SK-N-MC (cell line): ENCODE measurements at regions not wholly inside any gene's neighbourhood (a gene's known extent, or its start where the extent isn't known, plus 50 kb on each side); places are given as distances from the start of the nearest gene placed in this dataset.

ENCODE experiments used
- DNase-seq: peaks from one replicate; pipeline ENCODE4 v3.0.0-alpha.2; 2011; ENCODE audit warnings: low read depth, low spot score
- H3K27ac ChIP-seq: fragments of 200-600 bp; sonication (generic); 2 replicates; pipeline ENCODE4 v1.5.1; 2016; ENCODE audit warnings: mixed run types
- H3K36me3 ChIP-seq: fragments of 200-600 bp; sonication (generic); 2 replicates; pipeline ENCODE4 v1.6.1; 2017; ENCODE audit warnings: antibody characterized with exemption, low read length, mixed read lengths; ENCODE audit not compliant: insufficient read depth
- H3K4me3 ChIP-seq: fragments of 200-600 bp; sonication (generic); 2 replicates; pipeline ENCODE4 v1.5.1; 2016
- H3K9ac ChIP-seq: fragments of 200-600 bp; sonication (generic); 2 replicates; pipeline ENCODE4 v1.8.0; 2017; ENCODE audit warnings: mixed run types, mixed read lengths; ENCODE audit not compliant: insufficient read length
- H3K9me3 ChIP-seq: fragments of 200-600 bp; sonication (generic); 2 replicates; pipeline ENCODE4 v1.6.1; 2017; ENCODE audit warnings: low read depth, mild to moderate bottlenecking, antibody characterized with exemption, low read length, moderate library complexity, mixed read lengths
- EZH2 ChIP-seq: fragments of 200-600 bp; sonication (generic); IDR thresholded peaks from one replicate; pipeline ENCODE4 v1.6.1; 2017; ENCODE audit warnings: antibody characterized with exemption
- FOXP2 ChIP-seq: optimal IDR thresholded peaks from 2 replicates; pipeline ENCODE3; 2011; ENCODE audit warnings: mild to moderate bottlenecking, moderate library complexity; ENCODE audit not compliant: insufficient read depth; ENCODE audit errors: extremely low read length, control extremely low read depth
- POLR2AphosphoS5 ChIP-seq: IDR thresholded peaks from 2 replicates; pipeline ENCODE4 v1.6.1; 2012; ENCODE audit warnings: mild to moderate bottlenecking, low read depth, low read length, borderline replicate concordance

DNA sequence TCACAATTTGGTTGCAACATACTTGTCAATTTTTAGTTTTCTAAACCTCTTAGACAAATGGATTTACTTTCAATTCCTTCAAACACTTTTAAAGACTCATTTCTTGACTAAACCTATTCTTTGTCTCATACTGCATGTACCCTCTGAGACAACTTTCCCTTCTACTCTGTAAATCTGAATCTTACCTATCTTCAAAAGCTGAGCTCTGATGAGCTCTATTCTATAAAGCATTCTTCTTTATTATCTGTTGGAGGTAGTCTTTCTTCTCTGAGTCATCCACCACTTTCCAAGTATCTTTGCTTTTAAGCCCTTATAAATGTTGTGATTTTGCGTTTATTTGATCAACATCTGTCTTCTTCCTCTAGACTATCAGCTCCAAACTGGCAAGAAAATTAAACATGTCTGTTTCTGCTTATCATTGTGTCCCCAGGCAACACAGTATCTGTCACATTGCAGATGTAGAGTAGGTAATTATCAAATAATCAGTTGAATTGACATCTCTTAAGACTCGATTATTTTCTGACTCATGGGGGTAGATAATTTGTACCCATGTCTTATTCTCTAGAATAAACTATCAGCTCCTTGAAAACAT is 265.6 kb upstream of the FAR2 start:
- DNase-seq: no peak
- no peaks in the 10 kb centered on the region for H3K9me3 ChIP-seq
- no peaks in the 10 kb centered on the region for H3K36me3 ChIP-seq
- TF ChIP-seq FOXP2: no peak
- TF ChIP-seq EZH2: no peak
- no peak overlapping the region for H3K4me3 ChIP-seq
- no peak overlapping the region for H3K9ac ChIP-seq
- H3K27ac ChIP-seq: no peak overlapping the region

DNA sequence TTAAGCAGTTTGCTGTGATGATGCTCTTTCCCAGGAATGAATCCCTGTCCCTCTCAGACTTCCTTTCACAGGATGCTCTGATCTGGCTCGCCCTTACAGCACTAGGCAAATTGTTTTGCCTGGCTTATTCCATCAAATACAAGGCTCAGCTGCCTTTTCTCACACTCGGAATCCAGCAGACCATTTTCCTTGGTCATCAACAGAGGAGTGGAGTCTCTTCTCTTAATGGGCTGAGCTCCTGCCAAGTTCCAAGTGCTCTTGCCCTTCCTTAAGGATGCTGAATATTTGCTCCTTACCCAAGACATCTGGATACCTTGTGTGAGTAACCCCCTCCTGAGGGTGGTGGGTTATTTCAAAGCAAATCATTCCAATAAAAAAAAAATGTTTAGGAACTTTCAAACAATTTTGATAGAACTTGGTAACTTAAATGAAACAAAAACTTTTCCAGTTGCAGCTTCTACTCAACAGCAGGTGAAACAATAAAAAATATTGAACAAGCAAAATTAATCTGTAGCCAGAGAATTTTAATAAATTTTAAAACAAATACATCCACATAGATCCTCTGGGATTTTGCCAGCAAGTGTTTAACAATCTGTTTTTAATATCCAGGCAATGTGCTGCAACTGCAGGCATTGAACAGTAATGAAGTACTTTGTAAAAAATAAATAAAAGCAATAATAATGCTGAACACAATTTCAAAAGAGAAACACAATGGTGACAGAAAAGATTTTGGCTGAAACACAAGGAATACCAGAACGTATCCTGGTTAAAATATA is 264.0 kb upstream of the FAR2 start:
- Histone ChIP-seq H3K27ac (no peak overlapping the region), H3K9ac (no peak overlapping the region), H3K36me3 (no peaks in the 10 kb centered on the region), H3K4me3 (no peak overlapping the region), H3K9me3 (no peaks in the 10 kb centered on the region)
- DNase-seq: no peak
- TF ChIP-seq EZH2 (no peak), POLR2AphosphoS5 (no peak), FOXP2 (no peak)

DNA sequence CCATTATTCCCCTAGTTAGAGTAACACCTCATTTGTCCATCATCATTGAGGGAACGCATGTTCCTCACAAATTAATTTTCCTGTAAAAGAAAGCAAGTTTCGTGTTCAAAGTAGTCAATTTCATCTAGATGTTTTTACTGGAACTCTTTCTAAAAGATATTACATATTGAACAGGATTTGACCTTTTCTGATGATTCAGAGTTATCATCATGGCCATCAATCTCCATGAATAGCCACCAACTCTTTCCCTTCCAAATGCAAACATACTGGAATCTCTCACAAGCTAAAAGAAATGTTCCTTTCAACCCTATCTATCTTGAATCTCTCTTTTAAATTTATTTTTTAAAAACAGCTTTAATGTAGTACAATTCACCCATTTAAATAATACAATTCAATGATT is 263.1 kb upstream of the FAR2 start:
- no peak overlapping the region for H3K4me3 ChIP-seq
- TF ChIP-seq FOXP2 (no peak), POLR2AphosphoS5 (no peak), EZH2 (no peak)
- no peaks in the 10 kb centered on the region for H3K9me3 ChIP-seq

DNA sequence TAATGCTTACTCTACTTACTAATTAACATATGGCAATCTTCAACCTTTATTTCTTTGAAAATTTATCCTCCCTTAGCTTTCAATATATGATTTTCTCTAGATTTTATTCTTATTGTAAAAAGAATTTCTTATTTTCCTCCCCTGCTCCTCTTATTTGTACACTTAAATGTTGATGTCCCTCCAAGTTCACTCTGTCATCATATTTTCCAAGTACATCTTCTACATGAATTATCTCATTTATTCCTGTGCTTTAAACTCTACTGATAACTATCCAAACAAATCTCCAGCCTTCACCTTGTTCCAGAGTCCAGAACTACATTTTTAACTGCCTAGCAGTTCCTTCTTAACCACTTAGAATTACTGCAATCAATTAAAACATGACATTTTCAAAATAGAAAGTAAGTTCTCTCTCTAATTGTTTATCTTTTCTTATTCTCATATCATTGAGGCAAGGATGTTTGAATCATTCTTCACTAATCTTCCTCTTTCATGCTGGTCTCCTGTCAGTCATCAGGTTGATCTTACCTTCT is 261.6 kb upstream of the FAR2 start:
- TF ChIP-seq FOXP2 (no peak), POLR2AphosphoS5 (no peak), EZH2 (no peak)
- Histone ChIP-seq H3K27ac (no peak overlapping the region), H3K9ac (no peak overlapping the region), H3K4me3 (no peak overlapping the region), H3K36me3 (no peaks in the 10 kb centered on the region), H3K9me3 (no peaks in the 10 kb centered on the region)
- DNase-seq: no peak

More for the DNA sequence above, 263.1 kb upstream of the FAR2 start:
- no peak overlapping the region for H3K27ac ChIP-seq
- DNase-seq: no peak
- H3K9ac ChIP-seq: no peak overlapping the region
- no peaks in the 10 kb centered on the region for H3K36me3 ChIP-seq

DNA sequence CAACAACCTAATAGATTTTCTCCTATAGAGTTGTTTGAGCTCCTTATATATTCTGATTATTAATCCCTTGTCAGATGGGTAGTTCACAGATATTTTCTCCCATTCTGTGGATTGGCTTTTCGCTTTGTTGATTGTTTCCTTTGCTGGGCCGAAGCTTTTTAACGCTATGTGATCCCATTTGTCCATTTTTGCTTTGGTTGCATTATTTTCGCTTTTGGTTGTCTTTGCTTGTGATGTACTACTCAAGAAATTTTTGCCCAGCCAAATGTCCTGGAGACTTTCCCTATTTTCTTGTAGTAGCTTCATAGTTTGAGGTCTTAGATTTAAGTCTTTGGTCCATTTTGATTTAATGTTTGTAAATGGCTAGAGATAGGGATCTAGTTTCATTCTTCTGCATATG is 258.4 kb upstream of the FAR2 start:
- no peak overlapping the region for H3K4me3 ChIP-seq
- no peak overlapping the region for H3K27ac ChIP-seq
- H3K9me3 ChIP-seq: no peaks in the 10 kb centered on the region
- no peak overlapping the region for H3K9ac ChIP-seq
- H3K36me3 ChIP-seq: no peaks in the 10 kb centered on the region
- DNase-seq: no peak
- TF ChIP-seq FOXP2 (no peak), POLR2AphosphoS5 (no peak), EZH2 (no peak)

- no peak for DNase-seq
- H3K9ac ChIP-seq: no peak overlapping the region
- H3K9me3 ChIP-seq: no peaks in the 10 kb centered on the region
- TF ChIP-seq EZH2 (no peak), POLR2AphosphoS5 (no peak), FOXP2 (no peak)
- no peaks in the 10 kb centered on the region for H3K36me3 ChIP-seq
- no peak overlapping the region for H3K4me3 ChIP-seq
- H3K27ac ChIP-seq: no peak overlapping the region
Measured at GRCh38 chr12:28891126-28891525, 258.0 kb upstream of the FAR2 start.

DNA sequence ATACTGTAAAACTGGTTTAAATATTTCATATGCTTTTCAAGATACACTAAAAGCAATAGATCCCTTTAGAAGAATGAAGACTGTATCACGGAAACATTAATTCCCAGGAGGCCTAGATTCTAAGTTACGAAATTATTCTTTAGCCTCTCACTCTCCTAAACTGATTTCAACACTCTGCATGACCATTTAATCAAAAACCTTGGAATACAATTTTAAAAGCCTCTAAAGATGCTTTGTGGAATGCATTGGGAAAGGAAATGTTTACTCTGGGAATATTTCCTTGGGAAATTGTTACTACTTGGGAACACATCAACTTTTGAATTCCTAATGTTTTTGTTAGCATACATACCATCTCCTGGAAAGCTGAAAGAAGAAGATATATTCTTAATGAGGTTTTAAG is 255.7 kb upstream of the FAR2 start:
- H3K9ac ChIP-seq: no peak overlapping the region
- H3K27ac ChIP-seq: no peak overlapping the region
- no peak overlapping the region for H3K4me3 ChIP-seq
- DNase-seq: no peak
- H3K36me3 ChIP-seq: no peaks in the 10 kb centered on the region
- no peaks in the 10 kb centered on the region for H3K9me3 ChIP-seq
- no peak for TF ChIP-seq FOXP2
- TF ChIP-seq POLR2AphosphoS5: no peak
- TF ChIP-seq EZH2: no peak

DNA sequence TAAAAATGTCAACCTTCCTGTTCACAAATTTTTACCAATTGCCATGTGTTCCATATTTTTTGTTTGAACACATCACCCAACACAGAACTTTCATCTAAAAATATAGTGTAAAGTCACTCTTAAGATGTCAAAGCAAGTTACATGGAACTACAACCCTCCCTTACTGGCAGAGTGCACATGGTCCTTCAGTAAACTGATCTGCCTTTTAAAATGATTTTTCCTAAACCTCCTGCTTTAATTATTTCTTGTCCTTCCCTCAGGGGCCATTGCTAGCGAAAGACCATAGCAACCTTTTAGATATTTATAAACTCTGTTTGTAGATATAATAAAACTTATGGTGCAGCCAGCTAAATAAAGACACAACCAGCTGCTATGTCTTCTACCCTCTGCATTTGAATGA is 255.2 kb upstream of the FAR2 start:
- H3K27ac ChIP-seq: no peak overlapping the region
- no peaks in the 10 kb centered on the region for H3K9me3 ChIP-seq
- H3K4me3 ChIP-seq: no peak overlapping the region
- TF ChIP-seq FOXP2 (no peak), EZH2 (no peak), POLR2AphosphoS5 (no peak)
- DNase-seq: no peak
- no peaks in the 10 kb centered on the region for H3K36me3 ChIP-seq
- no peak overlapping the region for H3K9ac ChIP-seq

DNA sequence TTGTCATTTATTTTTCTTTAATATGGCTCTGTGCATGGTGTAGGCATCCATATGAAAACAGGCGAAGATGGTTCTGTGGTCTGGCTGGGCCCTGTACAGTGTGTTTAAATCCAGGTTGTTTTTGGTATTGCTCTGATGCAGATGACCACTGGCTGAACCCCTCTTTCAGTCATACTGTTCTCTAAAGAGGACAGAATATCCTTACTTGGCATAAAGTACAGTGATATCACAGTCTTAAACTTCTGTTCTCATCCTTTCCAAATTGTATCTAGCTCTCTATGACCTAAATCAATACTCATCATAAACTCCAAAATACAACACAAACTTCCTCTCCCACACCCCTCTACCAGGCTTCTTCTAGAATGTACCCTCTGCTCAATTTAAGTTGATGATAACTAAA is 252.7 kb upstream of the FAR2 start:
- Histone ChIP-seq H3K4me3 (no peak overlapping the region), H3K9ac (no peak overlapping the region), H3K9me3 (no peaks in the 10 kb centered on the region), H3K36me3 (no peaks in the 10 kb centered on the region), H3K27ac (no peak overlapping the region)
- DNase-seq: no peak
- TF ChIP-seq POLR2AphosphoS5 (no peak), FOXP2 (no peak), EZH2 (no peak)
